ENCODE measurements at regions not wholly inside any gene's neighbourhood (a gene's known extent, or its start where the extent isn't known, plus 50 kb on each side); places are given as distances from the start of the nearest gene placed in this dataset.

- no peaks in the 10 kb centered on the region for H3K36me3 Mint-ChIP-seq (ENCODE audit: low read depth)
- no peak overlapping the region for H3K4me3 Mint-ChIP-seq
- no peaks in the 10 kb centered on the region for H3K4me1 Mint-ChIP-seq (ENCODE audit: low read depth)
- no peaks in the 10 kb centered on the region for H3K9me3 Mint-ChIP-seq
- no peaks in the 10 kb centered on the region for H3K27me3 Mint-ChIP-seq
- H3K27ac Mint-ChIP-seq: no peak overlapping the region
Measured at GRCh38 chr9:116073826-116074225, 79.8 kb upstream of the PAPPA start.

DNA sequence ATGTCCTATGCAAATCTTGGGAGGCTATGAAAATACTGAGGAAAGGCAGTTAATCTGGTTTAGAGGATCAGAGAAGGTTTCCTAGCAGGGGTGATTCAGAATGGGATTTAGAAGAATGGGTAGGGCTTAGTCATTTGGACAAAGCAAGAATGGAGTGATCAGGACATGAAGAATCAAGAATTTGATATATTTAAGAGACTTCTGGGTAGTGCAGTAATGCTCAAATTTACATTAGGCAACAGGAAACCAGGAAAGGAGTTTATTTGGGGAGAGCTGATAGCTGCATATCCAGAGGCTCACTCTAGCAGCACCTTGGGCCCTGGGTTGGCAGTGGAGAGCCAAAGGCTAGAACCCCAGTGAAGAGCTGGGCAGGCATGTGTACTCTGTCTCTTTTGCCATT, 78.9 kb upstream of the PAPPA start:
- no peaks in the 10 kb centered on the region for H3K36me3 Mint-ChIP-seq (ENCODE audit: low read depth)
- no peaks in the 10 kb centered on the region for H3K4me1 Mint-ChIP-seq (ENCODE audit: low read depth)
- no peak overlapping the region for H3K4me3 Mint-ChIP-seq
- H3K27ac Mint-ChIP-seq: no peak overlapping the region
- H3K9me3 Mint-ChIP-seq: no peaks in the 10 kb centered on the region
- no peaks in the 10 kb centered on the region for H3K27me3 Mint-ChIP-seq

GRCh38 chr9:116075191-116075590, 78.4 kb upstream of the PAPPA start:
- Mint-ChIP-seq H3K4me3 (no peak overlapping the region), H3K4me1 (ENCODE audit: low read depth) (no peaks in the 10 kb centered on the region), H3K9me3 (no peaks in the 10 kb centered on the region), H3K27me3 (no peaks in the 10 kb centered on the region), H3K27ac (no peak overlapping the region), H3K36me3 (ENCODE audit: low read depth) (no peaks in the 10 kb centered on the region)

DNA sequence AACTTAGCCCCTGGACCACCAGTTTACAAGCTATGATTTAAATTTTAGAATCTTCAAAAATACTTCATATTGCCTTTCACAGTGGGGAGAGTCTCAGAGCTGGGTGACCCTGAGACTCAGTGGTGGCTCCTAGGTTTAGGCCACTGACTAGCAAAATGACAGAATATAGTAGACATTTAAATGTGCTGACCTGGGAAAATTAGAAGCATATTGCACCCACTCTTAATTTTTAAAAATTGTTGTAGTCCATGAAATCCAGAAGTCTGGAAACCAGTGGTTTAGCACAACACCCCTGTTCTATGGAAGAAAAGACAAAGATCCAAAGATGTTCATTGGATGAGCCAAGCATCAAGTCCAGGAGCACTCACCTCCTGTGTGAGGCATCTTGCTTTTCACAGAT, 75.0 kb upstream of the PAPPA start:
- H3K4me1 Mint-ChIP-seq (ENCODE audit: low read depth): no peaks in the 10 kb centered on the region
- H3K27ac Mint-ChIP-seq: no peak overlapping the region
- no peak overlapping the region for H3K4me3 Mint-ChIP-seq

DNA sequence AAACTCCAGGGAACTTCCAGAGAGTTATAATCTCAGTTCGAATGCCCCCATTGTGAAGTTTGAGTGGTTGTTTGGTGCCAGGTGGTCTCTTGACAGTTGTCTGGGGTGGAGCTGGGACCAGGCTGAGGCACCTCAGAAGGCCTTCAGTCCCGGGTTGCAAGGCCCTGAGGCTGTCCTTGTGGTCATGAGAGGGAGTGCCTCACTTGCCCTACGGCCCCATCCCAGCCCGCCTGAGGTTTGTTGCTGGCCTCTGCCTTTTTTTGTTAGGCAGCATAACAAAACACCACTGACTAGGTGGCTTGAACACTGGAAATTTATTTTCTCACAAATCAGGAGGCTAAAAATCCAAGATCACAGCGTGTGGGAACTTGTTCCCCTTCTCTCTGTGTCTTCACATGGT, 73.0 kb upstream of the PAPPA start:
- Mint-ChIP-seq H3K27ac (no peak overlapping the region), H3K9me3 (no peaks in the 10 kb centered on the region), H3K4me1 (ENCODE audit: low read depth) (no peaks in the 10 kb centered on the region), H3K4me3 (no peak overlapping the region), H3K36me3 (ENCODE audit: low read depth) (no peaks in the 10 kb centered on the region), H3K27me3 (no peaks in the 10 kb centered on the region)

More for the DNA sequence above, 75.0 kb upstream of the PAPPA start:
- H3K9me3 Mint-ChIP-seq: no peaks in the 10 kb centered on the region
- H3K36me3 Mint-ChIP-seq (ENCODE audit: low read depth): no peaks in the 10 kb centered on the region
- no peaks in the 10 kb centered on the region for H3K27me3 Mint-ChIP-seq

- no peaks in the 10 kb centered on the region for H3K4me1 Mint-ChIP-seq (ENCODE audit: low read depth)
- H3K36me3 Mint-ChIP-seq (ENCODE audit: low read depth): no peaks in the 10 kb centered on the region
- no peaks in the 10 kb centered on the region for H3K9me3 Mint-ChIP-seq
- no peak overlapping the region for H3K27ac Mint-ChIP-seq
- no peaks in the 10 kb centered on the region for H3K27me3 Mint-ChIP-seq
- no peak overlapping the region for H3K4me3 Mint-ChIP-seq
Measured at GRCh38 chr9:116081435-116082115, 72.0 kb upstream of the PAPPA start.

DNA sequence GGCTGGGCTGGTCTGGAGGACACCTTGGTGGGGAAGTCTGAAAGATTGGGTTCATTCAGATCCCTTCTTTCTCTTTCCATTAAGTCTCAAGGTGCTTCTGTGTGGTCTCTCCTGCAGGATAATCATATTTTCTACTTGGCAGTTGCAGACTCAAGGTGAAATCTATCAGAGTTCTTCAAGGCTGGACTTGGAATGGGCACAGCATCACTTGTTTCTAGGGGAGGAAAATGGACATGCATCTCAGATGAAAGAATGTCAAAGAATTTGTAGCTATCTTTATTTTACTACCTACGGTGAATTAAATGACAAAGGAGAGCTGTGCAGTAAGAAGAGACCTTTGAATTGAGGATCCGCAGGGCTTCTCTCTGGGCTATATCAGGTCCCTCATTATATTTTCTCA, 69.8 kb upstream of the PAPPA start:
- no peak overlapping the region for H3K4me3 Mint-ChIP-seq
- no peak overlapping the region for H3K27ac Mint-ChIP-seq
- H3K36me3 Mint-ChIP-seq (ENCODE audit: low read depth): no peaks in the 10 kb centered on the region
- H3K4me1 Mint-ChIP-seq (ENCODE audit: low read depth): no peaks in the 10 kb centered on the region
- no peaks in the 10 kb centered on the region for H3K9me3 Mint-ChIP-seq
- H3K27me3 Mint-ChIP-seq: no peaks in the 10 kb centered on the region

GRCh38 chr9:116084497-116084896, 69.1 kb upstream of the PAPPA start:
- Mint-ChIP-seq H3K9me3 (no peaks in the 10 kb centered on the region), H3K27ac (no peak overlapping the region), H3K4me3 (no peak overlapping the region), H3K36me3 (ENCODE audit: low read depth) (no peaks in the 10 kb centered on the region), H3K4me1 (ENCODE audit: low read depth) (no peaks in the 10 kb centered on the region), H3K27me3 (no peaks in the 10 kb centered on the region)

- H3K4me1 Mint-ChIP-seq (ENCODE audit: low read depth): no peaks in the 10 kb centered on the region
- H3K27ac Mint-ChIP-seq: no peak overlapping the region
- peaks cover 6% of the 10 kb centered on the region for H3K9me3 Mint-ChIP-seq
- no peaks in the 10 kb centered on the region for H3K36me3 Mint-ChIP-seq (ENCODE audit: low read depth)
- H3K27me3 Mint-ChIP-seq: no peaks in the 10 kb centered on the region
- no peak overlapping the region for H3K4me3 Mint-ChIP-seq
Measured at GRCh38 chr9:116087246-116087645, 66.3 kb upstream of the PAPPA start.

- H3K36me3 Mint-ChIP-seq (ENCODE audit: low read depth): no peaks in the 10 kb centered on the region
- H3K27me3 Mint-ChIP-seq: no peaks in the 10 kb centered on the region
- no peak overlapping the region for H3K27ac Mint-ChIP-seq
- no peak overlapping the region for H3K4me3 Mint-ChIP-seq
- H3K9me3 Mint-ChIP-seq: peaks cover 6% of the 10 kb centered on the region
- H3K4me1 Mint-ChIP-seq (ENCODE audit: low read depth): no peaks in the 10 kb centered on the region
Measured at GRCh38 chr9:116087751-116088194, 65.8 kb upstream of the PAPPA start.

GRCh38 chr9:116088396-116088795, 65.2 kb upstream of the PAPPA start:
- no peaks in the 10 kb centered on the region for H3K4me1 Mint-ChIP-seq (ENCODE audit: low read depth)
- no peaks in the 10 kb centered on the region for H3K36me3 Mint-ChIP-seq (ENCODE audit: low read depth)
- no peak overlapping the region for H3K4me3 Mint-ChIP-seq
- H3K27ac Mint-ChIP-seq: no peak overlapping the region
- peaks cover 6% of the 10 kb centered on the region for H3K9me3 Mint-ChIP-seq
- H3K27me3 Mint-ChIP-seq: no peaks in the 10 kb centered on the region

GRCh38 chr9:116090030-116090770, 63.4 kb upstream of the PAPPA start:
- Mint-ChIP-seq H3K4me1 (ENCODE audit: low read depth) (no peaks in the 10 kb centered on the region), H3K9me3 (peaks cover 6% of the 10 kb centered on the region)

GRCh38 chr9:116094846-116095245, 58.7 kb upstream of the PAPPA start:
- peaks cover 11% of the 10 kb centered on the region for H3K9me3 Mint-ChIP-seq
- H3K4me3 Mint-ChIP-seq: no peak overlapping the region
- no peaks in the 10 kb centered on the region for H3K27me3 Mint-ChIP-seq
- H3K4me1 Mint-ChIP-seq (ENCODE audit: low read depth): no peaks in the 10 kb centered on the region
- no peak overlapping the region for H3K27ac Mint-ChIP-seq
- H3K36me3 Mint-ChIP-seq (ENCODE audit: low read depth): no peaks in the 10 kb centered on the region

More at GRCh38 chr9:116090030-116090770, 63.4 kb upstream of the PAPPA start:
- Mint-ChIP-seq H3K4me3 (no peak overlapping the region), H3K27me3 (no peaks in the 10 kb centered on the region), H3K27ac (no peak overlapping the region), H3K36me3 (ENCODE audit: low read depth) (no peaks in the 10 kb centered on the region)

- H3K4me1 Mint-ChIP-seq (ENCODE audit: low read depth): no peaks in the 10 kb centered on the region
- H3K4me3 Mint-ChIP-seq: no peak overlapping the region
- no peaks in the 10 kb centered on the region for H3K27me3 Mint-ChIP-seq
- peaks cover 11% of the 10 kb centered on the region for H3K9me3 Mint-ChIP-seq
- no peaks in the 10 kb centered on the region for H3K36me3 Mint-ChIP-seq (ENCODE audit: low read depth)
- H3K27ac Mint-ChIP-seq: no peak overlapping the region
Measured at GRCh38 chr9:116095403-116095802, 58.2 kb upstream of the PAPPA start.

DNA sequence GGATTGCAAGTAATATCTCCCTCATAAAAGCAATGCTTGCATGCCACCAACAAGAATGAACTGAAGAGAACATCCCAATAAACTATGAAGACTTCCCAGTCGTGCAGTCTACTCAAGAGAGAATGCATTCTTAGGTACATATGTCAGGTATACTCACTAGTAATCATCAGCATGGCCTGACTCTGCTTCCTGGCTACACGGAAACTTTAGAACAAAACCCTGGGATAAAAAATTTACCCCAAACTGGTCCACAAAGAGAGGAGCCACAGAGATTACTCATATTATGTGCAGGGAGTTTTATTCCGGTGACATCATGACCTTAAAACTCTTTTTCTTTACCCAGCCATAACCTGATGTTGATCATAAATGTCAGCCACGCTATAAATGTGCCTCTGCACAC, 57.5 kb upstream of the PAPPA start:
- Mint-ChIP-seq H3K36me3 (ENCODE audit: low read depth) (no peaks in the 10 kb centered on the region), H3K4me3 (no peak overlapping the region), H3K27me3 (no peaks in the 10 kb centered on the region), H3K9me3 (peaks cover 10% of the 10 kb centered on the region), H3K27ac (no peak overlapping the region), H3K4me1 (ENCODE audit: low read depth) (no peaks in the 10 kb centered on the region)

DNA sequence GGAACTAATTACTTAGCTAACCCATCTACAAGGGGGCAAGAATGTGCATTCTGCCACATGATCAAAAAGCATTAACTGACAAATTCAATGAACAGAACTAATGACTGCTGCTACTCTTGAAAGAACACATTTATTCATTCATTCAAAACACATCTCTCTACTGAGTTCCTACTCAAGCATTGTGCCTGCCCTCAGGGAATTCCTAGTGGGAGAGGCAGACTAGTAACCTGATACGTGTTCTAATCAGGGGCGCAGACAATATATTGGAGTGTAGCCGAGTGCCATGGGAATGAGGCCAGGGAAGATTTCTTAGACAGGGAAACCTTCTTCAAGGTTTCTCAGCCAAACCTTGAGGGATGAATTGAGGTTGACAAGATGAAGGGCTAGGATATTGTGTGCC, 56.7 kb upstream of the PAPPA start:
- Mint-ChIP-seq H3K4me3 (no peak overlapping the region), H3K27ac (no peak overlapping the region), H3K4me1 (ENCODE audit: low read depth) (no peaks in the 10 kb centered on the region), H3K27me3 (no peaks in the 10 kb centered on the region), H3K9me3 (peaks cover 10% of the 10 kb centered on the region), H3K36me3 (ENCODE audit: low read depth) (no peaks in the 10 kb centered on the region)

All from stimulated activated naive CD8-positive, alpha-beta T cell treated with anti-CD3 and anti-CD28 coated beads, Interleukin-15, Interleukin-2, amounts not matched to agents 100 ng/mL and 50 ng/mL, for 24 hours (primary cell).